Activated CD8-positive, alpha-beta T cell treated with anti-CD3 and anti-CD28 coated beads for 36 hours (primary cell): ENCODE measurements at regions not wholly inside any gene's neighbourhood (a gene's known extent, or its start where the extent isn't known, plus 50 kb on each side); places are given as distances from the start of the nearest gene placed in this dataset.

Experiments used
- ATAC-seq: fragments of 200-7000 bp; cut with Tn5 transposase; one replicate; pipeline ENCODE4 v1.10.0; 2021; ENCODE audit warnings: mild to moderate bottlenecking, moderate library complexity
- CTCF ChIA-PET: fragments of 350-600 bp; sonication (Branson Sonifier 250); formaldehyde crosslinking; loops from one replicate; lab custom pipeline; 2021; ENCODE audit warnings: antibody characterized with exemption; lab: Charles Lee
- POLR2A ChIA-PET: fragments of 350-600 bp; sonication (Branson Sonifier 250); formaldehyde crosslinking; loops from one replicate; lab custom pipeline; 2021; ENCODE audit warnings: antibody characterized with exemption; lab: Charles Lee
- DNase-seq: peaks from one replicate; pipeline ENCODE4 v3.0.0-alpha.2; 2020
- H3K27ac Mint-ChIP-seq: one replicate; pipeline ENCODE4 v1.8.0; 2021; ENCODE audit warnings: mild to moderate bottlenecking, mixed read lengths
- H3K27me3 Mint-ChIP-seq: one replicate; pipeline ENCODE4 v1.8.0; 2021; ENCODE audit warnings: mixed read lengths
- H3K36me3 Mint-ChIP-seq: one replicate; pipeline ENCODE4 v1.8.0; 2021; ENCODE audit warnings: low read depth, mixed read lengths
- H3K4me1 Mint-ChIP-seq: one replicate; pipeline ENCODE4 v1.8.0; 2021; ENCODE audit warnings: low read depth, mixed read lengths
- H3K4me3 Mint-ChIP-seq: one replicate; pipeline ENCODE4 v1.8.0; 2021; ENCODE audit warnings: mild to moderate bottlenecking, moderate library complexity, mixed read lengths
- H3K9me3 Mint-ChIP-seq: one replicate; pipeline ENCODE4 v1.8.0; 2021; ENCODE audit warnings: mixed read lengths
- CTCF ChIP-seq: fragments of 200-600 bp; IDR thresholded peaks from one replicate; pipeline ENCODE4 v1.8.0; 2022; ENCODE audit warnings: antibody characterized with exemption, mild to moderate bottlenecking
- intact Hi-C: fragments of 100-400 bp; cut with micrococcal nuclease; formaldehyde crosslinking; loops from one replicate; pipeline ENCODE4 v1.10.0; 2022

- peaks cover 48% of the 10 kb centered on the region for H3K4me1 Mint-ChIP-seq
- intact Hi-C loops: loop anchor here (5.0 kb wide), 1 partner anchor 96 kb away; no protein-coding TSS in a partner anchor
- no peak overlapping the region for H3K27ac Mint-ChIP-seq
- H3K9me3 Mint-ChIP-seq: no peaks in the 10 kb centered on the region
- no peak overlapping the region for H3K4me3 Mint-ChIP-seq
- ChIA-PET CTCF (interaction anchor here (0.7 to 7.8 kb wide), 35 partner anchors 8 to 910 kb away, joined by 3 to 75 read pairs (median 5); no protein-coding TSS in a partner anchor), POLR2A (no interaction called here)
- ATAC-seq: no peak
- no peaks in the 10 kb centered on the region for H3K36me3 Mint-ChIP-seq
- TF ChIP-seq CTCF: no peak
- no peak for DNase-seq
- H3K27me3 Mint-ChIP-seq: no peaks in the 10 kb centered on the region
Measured at GRCh38 chr1:168438626-168439025, 105.2 kb downstream of the XCL2 start.

GRCh38 chr1:168437821-168438220 lies 106.0 kb downstream of the XCL2 start:
- Mint-ChIP-seq H3K4me3 (no peak overlapping the region), H3K27me3 (no peaks in the 10 kb centered on the region), H3K9me3 (no peaks in the 10 kb centered on the region), H3K4me1 (peaks cover 40% of the 10 kb centered on the region), H3K36me3 (no peaks in the 10 kb centered on the region), H3K27ac (no peak overlapping the region)
- no peak for TF ChIP-seq CTCF
- POLR2A ChIA-PET: no interaction called here
- ATAC-seq: no peak
- DNase-seq: no peak
- CTCF ChIA-PET: interaction anchor here (1.5 to 6.3 kb wide), 8 partner anchors 13 to 166 kb away, joined by 3 to 75 read pairs (median 15); no protein-coding TSS in a partner anchor
- intact Hi-C loops: loop anchor here (5.0 kb wide), 1 partner anchor 96 kb away; no protein-coding TSS in a partner anchor

- Mint-ChIP-seq H3K9me3 (no peaks in the 10 kb centered on the region), H3K27ac (no peak overlapping the region), H3K36me3 (no peaks in the 10 kb centered on the region), H3K27me3 (no peaks in the 10 kb centered on the region), H3K4me1 (peaks cover 22% of the 10 kb centered on the region), H3K4me3 (no peak overlapping the region)
- no peak for DNase-seq
- TF ChIP-seq CTCF: no peak
- intact Hi-C loops: loop anchor here (5.0 kb wide), 1 partner anchor 93 kb away; no protein-coding TSS in a partner anchor
- ChIA-PET CTCF (interaction anchor here (3.0 to 5.0 kb wide), 3 partner anchors 11 to 168 kb away, joined by 16 to 24 read pairs (median 18); no protein-coding TSS in a partner anchor), POLR2A (interaction anchor here (0.8 to 1.5 kb wide), 2 partner anchors 18 to 92 kb away, joined by 3 read pairs; no protein-coding TSS in a partner anchor)
- ATAC-seq: no peak
Measured at GRCh38 chr1:168435439-168435838, 108.4 kb downstream of the XCL2 start.

GRCh38 chr1:168433238-168433637 lies 110.6 kb downstream of the XCL2 start:
- peaks cover 2% of the 10 kb centered on the region for H3K4me1 Mint-ChIP-seq
- TF ChIP-seq CTCF: no peak
- ATAC-seq: no peak
- H3K36me3 Mint-ChIP-seq: no peaks in the 10 kb centered on the region
- H3K27ac Mint-ChIP-seq: no peak overlapping the region
- intact Hi-C loops: no loop called here
- no peak overlapping the region for H3K4me3 Mint-ChIP-seq
- no peaks in the 10 kb centered on the region for H3K9me3 Mint-ChIP-seq
- ChIA-PET CTCF (interaction anchor here (1.3 to 5.0 kb wide), 5 partner anchors 9 to 915 kb away, joined by 3 to 24 read pairs (median 7); no protein-coding TSS in a partner anchor), POLR2A (no interaction called here)
- DNase-seq: no peak
- no peaks in the 10 kb centered on the region for H3K27me3 Mint-ChIP-seq

- H3K27ac Mint-ChIP-seq: no peak overlapping the region
- H3K4me1 Mint-ChIP-seq: no peaks in the 10 kb centered on the region
- no peak for TF ChIP-seq CTCF
- H3K4me3 Mint-ChIP-seq: no peak overlapping the region
- DNase-seq (no peak), ATAC-seq (no peak)
- intact Hi-C loops: no loop called here
- ChIA-PET POLR2A (interaction anchor here (0.8 kb wide), 1 partner anchor 92 kb away, joined by 3 read pairs; no protein-coding TSS in a partner anchor), CTCF (interaction anchor here (0.5 to 1.2 kb wide), 3 partner anchors 89 to 370 kb away, joined by 3 to 6 read pairs (median 4); no protein-coding TSS in a partner anchor)
- H3K36me3 Mint-ChIP-seq: no peaks in the 10 kb centered on the region
- no peaks in the 10 kb centered on the region for H3K9me3 Mint-ChIP-seq
- no peaks in the 10 kb centered on the region for H3K27me3 Mint-ChIP-seq
Measured at GRCh38 chr1:168431882-168432281, 111.9 kb downstream of the XCL2 start.
